Keratinocyte (primary cell): ENCODE measurements at regions not wholly inside any gene's neighbourhood (a gene's known extent, or its start where the extent isn't known, plus 50 kb on each side); places are given as distances from the start of the nearest gene placed in this dataset.

Source experiments
- DNase-seq: peaks from one replicate; pipeline ENCODE4 v3.0.0-alpha.2; 2011; ENCODE audit warnings: low read depth, missing footprints, low spot score
- FAIRE-seq: peaks from 2 replicates; lab custom pipeline; 2011; peaks lifted over from hg19 to GRCh38; lab: Jason Lieb, UNC
- H2AFZ ChIP-seq: 2 replicates; pipeline ENCODE4 v1.6.0; 2012; ENCODE audit warnings: low read length, control low read depth, inconsistent platforms; ENCODE audit not compliant: control insufficient read depth
- H3K27ac ChIP-seq: 2 replicates; pipeline ENCODE4 v1.5.1; 2011; ENCODE audit warnings: low read length; ENCODE audit not compliant: control insufficient read depth, insufficient read depth
- H3K27me3 ChIP-seq: 3 replicates; pipeline ENCODE4 v1.6.0; 2011; ENCODE audit warnings: low read length; ENCODE audit not compliant: control insufficient read depth, insufficient read depth; ENCODE audit errors: extremely low read depth
- H3K36me3 ChIP-seq, 2 experiments: 2 replicates in 1 of 2; 3 replicates in 1 of 2; pipeline ENCODE4 v1.5.1; 2011; ENCODE audit warnings: low read length in 2 of 2, mild to moderate bottlenecking in 1 of 2; ENCODE audit not compliant: control insufficient read depth in 2 of 2, insufficient read depth in 2 of 2; ENCODE audit errors: extremely low read depth in 1 of 2
- H3K4me1 ChIP-seq: 3 replicates; pipeline ENCODE4 v1.5.1; 2011; ENCODE audit warnings: low read length; ENCODE audit not compliant: control insufficient read depth, insufficient read depth; ENCODE audit errors: extremely low read depth
- H3K4me2 ChIP-seq: 3 replicates; pipeline ENCODE4 v1.6.0; 2011; ENCODE audit warnings: low read depth, low read length; ENCODE audit not compliant: control insufficient read depth, insufficient read depth; ENCODE audit errors: extremely low read depth
- H3K4me3 ChIP-seq, 3 experiments: fragments of 200-600 bp in 1 of 3; sonication (generic) in 1 of 3; 2 replicates in 2 of 3; 3 replicates in 1 of 3; pipeline ENCODE4 v1.5.1; 2011 to 2016; ENCODE audit warnings: low read length in 3 of 3, mild to moderate bottlenecking in 3 of 3, control low read depth in 2 of 3, inconsistent platforms in 1 of 3, low read depth in 1 of 3, mixed read lengths in 1 of 3, mixed run types in 1 of 3, moderate library complexity in 1 of 3; ENCODE audit not compliant: control insufficient read depth in 2 of 3, insufficient read depth in 2 of 3; ENCODE audit errors: extremely low read depth in 1 of 3
- H3K79me2 ChIP-seq: 2 replicates; pipeline ENCODE4 v1.6.0; 2012; ENCODE audit warnings: low read length; ENCODE audit not compliant: control insufficient read depth, insufficient read depth
- H3K9ac ChIP-seq: 3 replicates; pipeline ENCODE4 v1.6.0; 2011; ENCODE audit warnings: low read length; ENCODE audit not compliant: control insufficient read depth, insufficient read depth; ENCODE audit errors: extremely low read depth
- H3K9me1 ChIP-seq: 3 replicates; pipeline ENCODE4 v1.6.0; 2011; ENCODE audit warnings: low read length; ENCODE audit not compliant: control insufficient read depth, insufficient read depth; ENCODE audit errors: extremely low read depth
- H3K9me3 ChIP-seq: 2 replicates; pipeline ENCODE4 v1.5.1; 2012; ENCODE audit warnings: low read depth, low read length; ENCODE audit not compliant: control insufficient read depth
- H4K20me1 ChIP-seq: 3 replicates; pipeline ENCODE4 v1.6.0; 2011; ENCODE audit warnings: low read length; ENCODE audit not compliant: control insufficient read depth, insufficient read depth; ENCODE audit errors: extremely low read depth
- CTCF ChIP-seq, 3 experiments: IDR thresholded peaks in 1 of 3; conservative IDR thresholded peaks in 1 of 3; optimal IDR thresholded peaks in 1 of 3; 2 replicates in 2 of 3; 3 replicates in 1 of 3; pipeline versions ENCODE3 to v1.5.1; 2011; ENCODE audit warnings: low read length in 3 of 3, mild to moderate bottlenecking in 3 of 3, moderate library complexity in 2 of 3, control low read depth in 1 of 3, inconsistent platforms in 1 of 3; ENCODE audit not compliant: insufficient read depth in 2 of 3; ENCODE audit errors: extremely low read depth in 1 of 3
- EZH2 ChIP-seq: IDR thresholded peaks from one replicate; pipeline ENCODE4 v1.6.1; 2012; ENCODE audit warnings: inconsistent platforms, mild to moderate bottlenecking, low read length, moderate library complexity
- dilution Hi-C: fragments of 300-500 bp; cut with MboI; formaldehyde crosslinking; loops from one replicate; pipeline ENCODE4 v1.7.0; 2020; ENCODE audit warnings: low sequenced_read_pairs; ENCODE audit not compliant: extremely low pct_ligation_motif_present

DNA sequence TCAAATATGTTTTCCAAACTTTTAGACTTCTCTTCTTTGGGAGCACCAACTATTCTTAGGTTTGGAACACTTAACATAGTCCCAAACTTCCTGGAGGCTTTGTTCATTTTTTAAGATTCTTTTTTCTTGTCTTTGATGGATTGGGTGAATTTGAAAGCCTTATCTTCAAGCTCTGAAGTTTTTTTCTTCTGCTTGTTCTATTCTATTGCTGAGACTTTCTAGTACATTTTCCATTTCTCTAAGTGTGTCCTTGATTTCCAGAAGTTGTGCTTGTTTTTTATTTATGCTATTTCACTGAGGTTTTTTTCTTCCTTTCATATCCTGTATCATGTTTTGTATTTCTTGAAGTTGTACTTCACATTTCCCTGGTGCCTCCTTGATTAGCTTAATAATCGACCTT is 97.5 kb downstream of the PLSCR2 start:
- dilution Hi-C loops: no loop called here

GRCh38 chr3:146368882-146369523 is 100.4 kb downstream of the PLSCR2 start:
- Histone ChIP-seq H3K79me2 (no peaks in the 10 kb centered on the region), H3K4me1 (no peaks in the 10 kb centered on the region), H4K20me1 (no peaks in the 10 kb centered on the region), H3K4me3 (no peak overlapping the region), H3K9me1 (no peaks in the 10 kb centered on the region), H3K9me3 (no peaks in the 10 kb centered on the region), H3K9ac (no peak overlapping the region), H2AFZ (no peak overlapping the region), H3K4me2 (no peak overlapping the region), H3K36me3 (no peaks in the 10 kb centered on the region), H3K27me3 (no peaks in the 10 kb centered on the region), H3K27ac (no peak overlapping the region)
- TF ChIP-seq EZH2 (no peak), CTCF (optimal IDR thresholded peaks at IDR 0.05 in 1 of 3, IDR thresholded peaks at IDR 0.05 in 1 of 3, conservative IDR thresholded peaks at IDR 0.05 in 1 of 3; ENCODE audit: extremely low read depth in 1 of 3, insufficient read depth in 2 of 3, low read length in 3 of 3) (no peak)
- DNase-seq (no peak), FAIRE-seq (no peak)
- dilution Hi-C loops: no loop called here

More for the DNA sequence above, 97.5 kb downstream of the PLSCR2 start:
- H3K4me3 ChIP-seq: no peak overlapping the region
- H3K4me1 ChIP-seq: no peaks in the 10 kb centered on the region
- H3K9me3 ChIP-seq: no peaks in the 10 kb centered on the region
- H2AFZ ChIP-seq: no peak overlapping the region
- no peaks in the 10 kb centered on the region for H4K20me1 ChIP-seq
- no peak for DNase-seq
- no peak for FAIRE-seq
- no peak overlapping the region for H3K4me2 ChIP-seq
- H3K36me3 ChIP-seq: no peaks in the 10 kb centered on the region
- no peaks in the 10 kb centered on the region for H3K79me2 ChIP-seq
- no peaks in the 10 kb centered on the region for H3K9me1 ChIP-seq
- no peak overlapping the region for H3K27ac ChIP-seq
- no peaks in the 10 kb centered on the region for H3K27me3 ChIP-seq
- H3K9ac ChIP-seq: no peak overlapping the region
- TF ChIP-seq EZH2 (no peak), CTCF (optimal IDR thresholded peaks at IDR 0.05 in 1 of 3, IDR thresholded peaks at IDR 0.05 in 1 of 3, conservative IDR thresholded peaks at IDR 0.05 in 1 of 3; ENCODE audit: extremely low read depth in 1 of 3, insufficient read depth in 2 of 3, low read length in 3 of 3) (no peak)
